Umbilical cord (tissue), 1 donor: ENCODE measurements at regions not wholly inside any gene's neighbourhood (a gene's known extent, or its start where the extent isn't known, plus 50 kb on each side); places are given as distances from the start of the nearest gene placed in this dataset.
A peak's percentile ranks its signal among the peaks of the same experiment; 100 is the strongest.
"Not testable (repeated sequence)": the region's sequence is repeated elsewhere in the genome, so short reads cannot be mapped to it uniquely, and the experiment has no call there.

Experiments used
- DNase-seq: peaks from one replicate; pipeline ENCODE4 v3.0.0-alpha.2; 2015; ENCODE audit warnings: low spot score

DNA sequence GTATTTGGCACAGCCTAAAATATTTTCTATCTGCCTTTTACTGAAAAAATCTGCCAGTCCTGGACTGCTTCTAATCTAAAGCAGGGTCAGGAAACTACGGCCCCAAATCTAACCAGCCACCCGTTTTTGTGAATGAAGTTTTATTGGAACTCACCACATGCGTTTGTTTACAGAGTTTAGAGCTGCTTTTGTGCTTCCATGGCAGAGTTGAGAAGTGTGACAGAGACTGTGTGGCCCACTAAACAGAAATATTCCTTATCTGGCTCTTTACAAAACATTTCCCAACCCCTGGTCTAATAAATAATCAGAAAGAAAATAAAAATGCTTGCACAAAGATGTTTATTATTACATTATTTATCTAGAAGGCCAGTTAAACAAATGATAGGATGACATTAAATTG, 110.2 kb downstream of the COPRS start:
- DNase-seq, result no peak

DNA sequence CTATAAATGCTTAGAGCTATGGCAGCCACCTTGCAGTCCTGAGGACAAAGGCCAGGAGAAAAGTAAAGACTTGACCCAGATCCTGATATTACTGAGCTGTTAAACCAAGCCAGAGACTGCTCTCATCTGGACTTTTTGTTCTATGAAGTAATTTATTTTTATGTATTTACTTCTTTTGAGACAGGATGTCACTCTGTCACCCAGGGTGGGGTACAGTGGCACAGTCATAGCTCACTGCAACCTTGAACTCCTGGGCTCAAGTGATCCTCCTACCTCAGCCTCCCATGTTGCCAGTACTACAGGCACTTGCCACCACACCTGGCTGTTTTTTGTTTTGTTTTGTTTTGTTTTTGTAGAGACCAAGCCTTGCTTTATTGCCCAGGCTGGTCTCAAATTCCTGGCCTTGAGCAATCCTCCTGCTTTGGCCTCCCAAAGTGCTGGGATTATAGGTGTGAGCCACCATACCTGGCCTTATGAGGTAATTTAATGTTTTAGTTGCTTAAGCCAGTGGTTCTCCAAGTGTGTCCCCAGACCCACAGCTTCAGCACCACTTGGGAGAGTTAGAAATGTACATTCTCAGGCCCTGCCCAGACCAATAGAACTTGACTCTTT, 112.1 kb downstream of the COPRS start:
- no peak for DNase-seq

DNA sequence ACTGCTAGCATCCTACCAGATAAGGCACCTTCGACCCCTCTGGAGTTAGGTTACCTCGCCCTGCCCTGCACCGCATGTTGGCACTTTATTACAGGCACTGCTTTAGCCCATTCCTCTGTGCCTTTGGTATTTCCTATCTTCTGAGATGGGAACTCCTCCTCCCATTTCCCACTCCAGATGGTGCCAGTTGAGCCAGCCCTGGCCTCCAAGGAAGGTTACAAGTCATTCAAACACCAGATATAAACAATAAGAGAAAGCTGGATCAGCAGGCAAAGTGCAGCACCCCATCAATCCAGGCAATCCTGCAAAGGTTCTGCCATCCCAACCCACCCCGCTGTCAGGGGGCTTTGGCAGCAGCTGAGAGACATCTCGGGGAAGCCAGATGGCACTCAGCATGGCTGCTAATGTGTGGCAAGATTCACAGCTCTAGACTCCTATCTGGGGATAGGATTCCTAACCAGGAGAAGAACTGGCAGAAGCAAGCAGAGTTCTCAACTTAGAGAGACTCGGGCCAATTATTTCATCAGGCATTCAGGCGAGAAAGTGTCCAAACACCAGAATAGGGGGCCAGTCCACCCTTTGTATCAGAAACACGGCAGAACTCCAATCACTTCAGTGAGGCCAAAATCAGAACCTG, 113.0 kb downstream of the COPRS start:
- DNase-seq, result no peak

DNA sequence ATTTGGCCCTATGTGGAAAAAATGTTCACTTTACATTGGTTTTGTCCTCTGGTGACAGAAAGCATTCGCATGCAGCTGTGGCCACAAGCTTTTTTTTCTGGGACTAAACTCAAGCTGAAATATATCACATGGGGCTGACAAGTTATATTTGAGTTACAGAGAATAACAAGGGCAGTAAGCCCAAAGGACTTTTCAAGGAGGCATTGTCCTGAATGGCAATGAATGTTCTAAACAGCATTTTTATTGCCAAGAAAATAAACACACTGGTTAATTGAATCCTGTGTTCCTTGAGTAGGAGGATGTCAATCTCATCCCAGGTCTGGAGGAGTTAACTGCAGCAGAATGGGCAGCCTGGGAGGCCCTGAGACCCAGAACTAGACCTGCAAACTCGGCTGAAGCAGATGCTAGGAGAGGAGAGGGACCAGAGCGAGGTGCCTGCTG, 114.5 kb downstream of the COPRS start:
- no peak for DNase-seq

DNA sequence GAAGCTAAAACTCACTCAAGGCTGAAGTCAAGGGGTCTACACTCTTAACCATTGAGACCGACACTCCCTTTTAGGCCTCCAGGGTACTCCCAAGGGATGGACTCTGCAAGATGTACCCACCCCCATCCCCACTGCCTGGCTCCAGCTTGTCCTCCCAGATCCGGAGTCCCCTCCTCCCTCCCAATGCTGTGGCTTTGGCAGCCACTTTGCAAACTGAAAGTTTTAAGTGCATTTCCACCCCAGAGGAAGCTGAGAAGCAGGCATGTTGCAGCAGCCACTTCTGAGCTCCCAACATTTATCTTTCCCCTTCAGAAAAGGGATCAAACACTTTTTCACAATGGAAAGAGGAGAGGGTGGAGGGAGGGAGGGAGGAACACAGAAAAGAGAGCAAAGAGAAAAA, 115.2 kb downstream of the COPRS start:
- DNase-seq, result peak; percentile 46

DNA sequence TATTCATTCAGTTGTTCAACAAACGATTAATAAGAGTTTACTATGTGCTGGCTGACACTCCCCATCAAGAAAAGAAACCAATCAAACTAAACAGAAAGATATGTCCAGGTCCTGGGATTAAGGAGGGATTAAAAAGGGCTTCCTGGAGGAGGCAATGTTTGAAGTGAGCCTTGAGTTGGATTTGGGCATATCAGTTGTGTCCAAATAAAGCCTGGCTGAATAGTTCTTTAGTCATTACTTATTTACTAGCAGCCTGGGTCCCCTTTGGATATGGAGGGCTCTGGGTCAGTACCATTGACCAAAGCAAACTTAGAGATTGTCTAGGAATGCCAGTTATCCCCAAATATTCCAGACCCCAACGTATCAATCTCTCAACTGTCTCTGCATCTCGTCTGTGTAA, 117.7 kb downstream of the COPRS start:
- DNase-seq, result peak; percentile 70

DNA sequence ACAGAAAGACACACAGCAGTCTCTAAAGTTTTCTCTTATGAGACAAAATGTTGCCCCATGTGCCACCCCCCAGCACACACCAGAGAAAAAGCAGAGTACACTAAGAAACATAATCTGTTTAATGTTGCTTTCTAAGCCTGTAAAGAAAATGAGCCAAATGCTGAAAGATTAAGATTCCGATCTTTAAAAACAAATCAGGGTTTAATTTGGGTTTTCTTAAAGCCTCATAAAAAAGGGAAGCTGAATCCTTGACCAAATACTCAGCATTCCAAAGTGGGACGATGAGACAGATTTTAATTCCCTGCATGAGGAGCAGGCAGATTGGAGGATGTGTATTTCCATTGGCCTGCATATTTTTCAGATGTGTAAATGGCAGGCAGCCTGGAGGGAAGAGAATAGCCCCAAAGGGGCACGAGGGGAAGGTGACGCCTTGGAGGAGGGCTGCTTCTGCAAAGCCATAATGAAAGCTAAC, 118.4 kb downstream of the COPRS start:
- peak; percentile 95 for DNase-seq

DNA sequence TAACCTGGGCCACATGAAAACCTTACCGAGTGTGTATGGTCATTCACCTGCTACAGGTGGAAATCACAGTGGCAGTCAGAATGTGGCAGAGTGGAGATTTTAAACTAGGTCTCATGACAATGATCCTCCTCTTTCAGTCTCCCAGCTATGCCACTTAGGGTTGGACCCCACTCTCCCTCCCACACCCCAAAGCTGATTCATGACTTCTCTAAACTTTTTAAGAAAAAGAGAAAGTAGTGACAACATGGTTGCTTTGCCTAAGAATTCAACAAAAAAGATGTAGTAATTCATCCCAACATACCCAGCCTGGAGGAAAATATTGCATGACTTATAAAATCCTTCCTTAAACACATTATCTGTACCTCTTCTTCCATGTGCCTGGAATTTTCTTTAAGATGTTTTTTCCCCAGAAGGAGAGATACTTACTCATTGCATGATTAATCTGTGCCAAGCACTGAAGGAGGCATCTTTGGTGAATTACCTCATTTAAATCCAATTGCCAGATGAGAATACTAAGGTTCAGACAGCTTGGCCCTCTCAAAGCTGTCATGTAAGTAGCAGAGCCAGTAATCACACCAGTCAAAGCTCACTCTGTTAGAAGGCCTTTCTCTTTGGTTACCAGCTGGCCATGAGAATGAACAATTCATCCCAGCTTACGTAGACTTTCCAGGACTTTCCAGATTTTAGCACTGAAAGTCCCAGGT, 119.9 kb downstream of the COPRS start:
- peak; percentile 88 for DNase-seq

DNA sequence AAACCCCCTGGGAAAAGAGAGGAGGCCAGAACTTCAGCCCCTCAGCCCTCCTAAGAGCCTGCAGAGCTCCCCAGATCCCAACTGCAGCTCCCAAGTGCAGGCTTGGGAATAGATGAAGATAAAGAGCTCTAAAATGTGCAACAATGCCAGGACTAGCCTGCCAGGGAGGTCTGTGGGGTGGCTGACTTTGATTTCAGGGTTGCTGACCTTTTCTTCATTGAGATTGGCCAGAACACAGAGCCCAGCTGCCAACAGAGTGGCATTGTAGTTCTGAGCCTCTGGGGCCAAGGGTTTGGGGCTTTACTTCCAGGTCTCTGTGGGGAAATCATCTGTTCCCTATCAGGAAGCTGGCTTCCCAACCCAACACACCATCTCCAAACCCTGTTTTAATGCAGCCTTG, 120.6 kb downstream of the COPRS start:
- peak; percentile 37 for DNase-seq

DNA sequence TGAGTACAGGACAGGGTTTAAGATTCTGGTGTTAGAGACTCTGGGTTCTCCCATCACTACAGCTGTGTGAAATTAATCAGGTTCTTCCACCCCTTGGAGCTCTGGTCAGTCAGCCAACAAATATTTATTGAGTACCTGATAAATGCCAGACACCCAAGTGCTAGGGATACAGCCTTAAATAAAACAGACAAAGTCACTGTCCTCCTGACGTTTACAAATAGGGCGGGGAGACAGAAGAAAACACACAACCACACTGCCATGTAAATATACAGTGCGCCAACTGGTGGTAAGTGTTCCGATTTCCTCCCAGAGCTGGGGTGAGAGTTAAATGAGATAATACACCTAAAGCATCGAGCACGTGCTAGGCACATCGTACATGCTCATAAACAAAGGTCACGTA, 121.0 kb downstream of the COPRS start:
- DNase-seq, result peak; percentile 33

DNA sequence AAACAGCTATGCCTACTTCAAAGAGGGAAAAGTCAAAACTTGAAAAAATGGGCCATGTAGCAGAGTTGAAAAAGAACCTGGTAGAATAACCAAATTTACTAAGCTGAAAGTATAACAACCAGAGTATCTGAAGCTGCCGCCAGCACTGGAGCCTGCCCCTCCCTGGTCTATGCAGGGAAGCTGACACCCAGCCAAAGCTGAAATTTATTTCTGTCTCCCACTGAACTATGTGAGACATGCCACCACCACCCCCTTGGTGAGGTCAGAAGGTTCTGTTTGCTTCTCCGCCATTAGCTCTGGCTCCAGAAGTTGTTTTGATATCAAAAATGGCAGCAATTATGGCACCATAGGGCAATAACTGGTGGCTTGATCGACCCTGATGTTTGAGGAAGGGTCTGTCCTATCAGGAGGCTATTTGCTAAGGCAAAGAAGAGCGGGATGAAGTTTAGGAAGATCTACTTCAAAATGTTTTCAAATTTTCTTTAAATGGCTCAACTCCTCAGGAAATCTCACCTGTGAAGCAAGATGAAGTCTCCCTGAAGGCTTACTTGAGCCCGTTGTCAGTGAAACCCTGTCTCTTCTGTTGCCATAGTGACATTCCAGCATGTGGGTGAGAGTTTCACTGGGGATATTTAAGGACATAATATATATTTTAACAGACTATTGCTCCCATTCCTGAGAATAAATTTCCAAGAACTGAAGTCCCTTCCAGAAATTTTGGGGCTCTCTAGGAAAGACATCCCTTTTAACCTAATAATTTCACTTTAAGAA, 122.0 kb downstream of the COPRS start:
- no peak for DNase-seq

DNA sequence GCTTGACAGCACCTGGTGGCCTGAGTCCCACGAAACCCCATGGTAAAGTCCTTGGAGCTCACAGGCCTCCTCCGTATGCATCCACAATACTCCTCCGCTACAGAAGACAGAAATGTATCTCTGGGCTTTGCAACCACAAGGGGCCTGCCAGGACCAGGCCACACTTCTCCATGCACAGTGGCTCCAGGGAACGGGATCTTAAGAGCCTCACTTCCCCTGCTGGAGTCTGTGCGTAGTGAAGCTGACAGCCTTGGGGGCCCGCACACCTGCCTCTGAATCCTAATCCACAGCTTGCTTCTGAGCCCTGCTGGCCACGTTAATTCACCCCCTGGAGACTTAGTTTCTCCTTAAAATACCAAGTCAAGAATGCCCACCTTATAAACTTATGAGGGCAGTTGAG, 125.7 kb downstream of the COPRS start:
- DNase-seq, result no peak

DNA sequence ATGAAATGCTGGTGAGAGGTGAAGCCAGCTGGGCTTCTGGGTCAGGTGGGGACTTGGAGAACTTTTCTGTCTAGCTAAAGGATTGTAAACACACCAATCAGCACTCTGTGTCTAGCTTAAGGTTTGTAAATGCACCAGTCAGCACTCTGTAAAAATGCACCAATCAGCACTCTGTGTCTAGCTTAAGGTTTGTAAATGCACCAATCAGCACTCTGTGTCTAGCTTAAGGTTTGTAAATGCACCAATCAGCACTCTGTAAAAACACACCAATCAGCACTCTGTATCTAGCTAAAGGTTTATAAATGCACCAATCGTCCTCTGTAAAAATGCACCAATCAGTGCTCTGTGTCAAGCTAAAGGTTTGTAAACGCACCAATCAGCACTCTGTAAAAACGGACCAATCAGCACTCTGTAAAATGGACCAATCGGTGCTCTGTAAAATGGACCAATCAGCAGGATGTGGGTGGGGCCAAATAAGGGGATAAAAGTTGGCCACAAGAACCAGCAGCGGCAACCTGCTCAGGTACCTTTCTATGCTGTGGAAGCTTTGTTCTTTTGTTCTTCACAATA, 127.4 kb downstream of the COPRS start:
- not testable (repeated sequence) for DNase-seq

DNA sequence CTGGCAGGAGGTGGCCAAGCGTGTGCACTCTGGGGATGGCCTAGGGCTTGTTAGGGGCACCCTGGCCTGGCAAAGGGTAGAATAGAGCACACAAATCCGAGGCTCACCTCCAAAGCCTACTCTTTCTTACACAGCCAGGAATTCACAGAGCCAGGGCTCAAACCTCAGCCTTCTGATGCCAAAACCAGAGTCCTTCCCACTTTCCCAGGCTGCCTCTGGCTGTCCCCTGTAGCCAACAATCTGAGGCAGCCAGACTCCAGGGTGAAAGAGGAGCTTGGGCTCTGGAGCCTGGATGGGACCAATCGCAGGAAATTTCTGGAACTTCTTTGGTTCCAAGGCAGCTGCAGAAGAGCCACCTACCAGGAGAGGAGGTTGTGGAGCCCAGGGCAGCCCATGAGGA, 127.9 kb downstream of the COPRS start:
- no peak for DNase-seq

DNA sequence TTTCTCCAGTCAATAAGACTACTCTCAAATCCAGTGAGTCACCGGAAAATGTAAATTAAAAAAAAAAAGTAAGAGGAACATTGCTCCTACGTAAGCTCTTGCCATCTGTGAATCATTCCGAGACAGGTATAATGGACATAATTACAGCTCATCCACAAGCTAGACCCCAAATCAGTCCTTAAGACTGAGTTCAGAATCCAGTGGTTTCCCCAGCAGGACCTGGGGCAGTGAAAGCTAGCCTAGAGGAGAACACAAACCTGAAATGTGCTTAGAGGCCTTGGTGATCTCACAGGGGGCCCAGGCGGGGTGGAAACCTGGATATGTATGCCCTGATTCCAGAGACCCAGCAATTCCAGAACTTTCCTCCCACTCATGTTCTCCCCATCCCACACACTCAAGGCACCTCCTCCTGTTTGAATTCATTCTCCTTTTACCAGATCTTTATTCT, 132.0 kb downstream of the COPRS start:
- no peak for DNase-seq

DNA sequence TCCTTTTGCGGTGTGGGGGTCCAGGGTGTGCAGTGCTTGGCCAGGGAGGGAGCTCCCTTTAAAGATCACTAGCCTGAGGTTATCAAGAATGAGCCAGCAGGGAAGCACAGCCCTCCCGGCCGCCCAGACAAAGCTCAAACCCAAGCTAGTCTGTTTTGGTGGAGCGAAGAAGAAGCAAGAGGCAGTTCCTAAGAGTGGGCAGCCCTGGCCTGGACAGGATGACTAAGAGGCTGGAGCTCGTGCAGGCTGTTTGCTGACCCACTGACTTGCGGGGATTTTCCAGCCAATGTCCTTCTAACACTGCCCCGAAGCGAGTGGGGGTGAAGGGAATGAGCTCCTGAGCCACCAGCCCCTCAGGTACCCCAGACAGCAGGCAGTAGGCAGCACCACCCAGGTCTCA, 134.4 kb downstream of the COPRS start:
- DNase-seq, result no peak

DNA sequence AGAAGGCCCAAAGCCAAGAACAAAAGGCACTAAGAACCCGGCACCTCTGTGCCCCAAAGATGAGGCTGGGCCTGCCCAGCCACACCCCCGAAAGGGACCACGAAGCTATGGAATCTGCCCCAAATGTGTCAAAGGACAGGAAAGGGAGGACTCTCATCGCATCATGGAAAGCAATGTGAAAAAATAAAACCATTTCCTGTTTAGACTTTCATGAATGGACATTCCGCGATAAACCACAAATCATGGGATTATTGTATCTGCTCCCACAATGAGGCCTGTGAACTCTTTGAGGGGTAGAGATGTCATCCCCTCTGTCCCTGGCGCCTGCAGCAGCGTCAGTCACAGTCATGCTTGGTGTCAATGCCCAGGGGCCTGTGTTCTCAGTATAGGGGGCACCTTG, 135.0 kb downstream of the COPRS start:
- DNase-seq, result no peak

DNA sequence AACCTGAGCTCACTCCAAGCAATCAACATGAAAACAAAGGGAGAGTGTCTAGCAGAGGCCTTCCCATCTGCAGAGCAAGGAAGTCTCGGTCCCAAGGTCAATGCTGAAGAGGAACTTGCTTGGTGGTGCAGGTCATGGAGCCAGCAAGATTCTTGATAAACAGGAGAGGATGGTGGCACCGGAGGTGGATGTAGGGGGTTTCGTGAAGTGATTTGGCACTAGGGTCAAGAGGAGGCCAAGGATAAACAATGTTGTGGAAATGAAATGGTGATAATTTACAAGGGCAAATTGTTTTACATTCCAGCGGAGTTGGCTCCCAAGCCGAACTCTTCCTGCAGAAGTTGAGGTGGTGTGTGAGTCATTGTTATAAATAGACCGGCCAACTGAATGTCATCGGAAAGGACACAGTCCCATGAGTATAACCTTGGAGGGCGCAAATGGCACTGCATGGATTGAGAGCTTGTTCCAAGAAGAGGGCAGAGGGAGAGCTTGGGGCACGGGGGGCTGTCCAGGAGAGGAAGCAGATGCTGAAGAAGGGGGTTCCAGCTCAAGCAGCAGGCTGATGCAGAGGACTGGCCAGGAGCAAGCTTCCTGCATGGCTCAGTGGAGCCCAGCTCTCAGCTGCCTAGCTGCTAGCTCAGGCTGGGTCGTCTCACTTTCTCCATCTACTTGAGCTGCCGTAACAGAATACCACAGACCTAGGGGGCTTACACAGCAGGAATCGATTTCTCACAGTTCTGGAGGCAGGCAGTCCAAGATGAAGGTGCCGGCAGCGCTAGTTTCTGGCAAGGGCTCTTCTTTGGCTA, 136.6 kb downstream of the COPRS start:
- DNase-seq, result no peak

DNA sequence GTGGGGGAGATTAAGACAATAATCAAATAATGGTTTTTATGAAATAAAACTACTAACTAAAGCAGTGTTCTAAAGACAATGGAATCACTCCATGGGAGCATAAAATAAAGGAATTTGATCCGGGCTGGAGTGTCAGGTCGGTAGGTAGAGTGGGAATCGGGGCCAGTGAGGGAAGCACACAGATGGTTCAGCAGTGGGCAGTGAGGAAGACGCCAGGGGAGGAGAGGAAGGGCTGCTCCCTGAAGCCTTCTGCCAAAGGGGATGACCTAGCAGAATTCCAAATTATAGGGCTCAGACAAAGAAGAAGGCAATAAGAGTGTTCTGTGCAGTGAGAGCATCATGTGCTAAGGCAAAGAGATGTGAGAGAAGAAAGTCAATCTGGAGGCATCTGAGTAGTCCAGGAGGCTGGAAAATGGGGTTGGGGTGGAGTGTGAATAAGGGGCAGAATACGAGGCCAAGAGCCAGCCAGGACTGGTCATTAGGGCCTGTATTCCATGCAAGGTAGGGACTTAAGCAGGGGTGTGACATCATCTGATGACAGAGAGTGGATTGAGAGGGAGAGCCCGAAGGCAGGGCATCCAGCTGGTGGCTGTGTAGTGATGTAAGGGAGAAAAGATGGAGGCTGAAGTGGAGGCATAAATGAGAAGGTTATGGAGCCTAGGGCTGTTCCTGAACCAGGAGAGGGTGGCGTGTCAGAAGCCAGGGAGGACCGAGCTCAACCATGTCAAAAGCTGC, 137.6 kb downstream of the COPRS start:
- no peak for DNase-seq

DNA sequence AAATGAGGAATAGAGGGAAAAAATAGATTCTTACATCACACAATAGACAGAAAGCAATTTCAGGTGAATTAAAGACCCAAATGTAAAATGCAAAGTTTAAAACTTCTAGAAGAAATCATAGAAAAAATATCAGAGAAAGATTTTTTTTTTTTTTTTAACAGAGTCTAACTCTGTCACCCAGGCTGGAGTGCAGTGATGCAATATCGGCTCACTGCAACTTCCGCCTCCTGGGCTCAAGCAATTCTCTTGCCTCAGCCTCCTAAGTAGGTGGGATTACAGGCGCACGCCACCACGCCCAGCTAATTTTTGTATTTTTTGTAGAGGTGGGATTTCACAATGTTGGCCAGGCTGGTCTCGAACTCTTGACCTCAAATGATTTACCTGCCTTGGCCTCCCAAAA, 141.8 kb downstream of the COPRS start:
- DNase-seq, result not testable (repeated sequence)
